Kidney epithelial cell (primary cell): ENCODE measurements at regions not wholly inside any gene's neighbourhood (a gene's known extent, or its start where the extent isn't known, plus 50 kb on each side); places are given as distances from the start of the nearest gene placed in this dataset.

Experiments
- DNase-seq: peaks from one replicate; pipeline ENCODE4 v3.0.0-alpha.2; 2010; ENCODE audit warnings: low read depth
- H3K27me3 ChIP-seq: 2 replicates; pipeline ENCODE4 v1.6.0; 2011; ENCODE audit warnings: low read length; ENCODE audit not compliant: control insufficient read depth, insufficient read depth
- H3K36me3 ChIP-seq: 2 replicates; pipeline ENCODE4 v1.5.1; 2011; ENCODE audit warnings: low read length; ENCODE audit not compliant: control insufficient read depth, insufficient read depth
- H3K4me3 ChIP-seq: 2 replicates; pipeline ENCODE4 v1.5.1; 2011; ENCODE audit warnings: low read depth, mild to moderate bottlenecking, control low read depth, low read length
- TF ChIP-seq, protein P1 (sequence below): IDR thresholded peaks from 2 replicates; pipeline ENCODE4 v1.5.1; 2011; ENCODE audit warnings: mild to moderate bottlenecking, moderate library complexity, low read length, control low read depth, inconsistent platforms; ENCODE audit not compliant: insufficient read depth, poor library complexity, severe bottlenecking

DNA sequence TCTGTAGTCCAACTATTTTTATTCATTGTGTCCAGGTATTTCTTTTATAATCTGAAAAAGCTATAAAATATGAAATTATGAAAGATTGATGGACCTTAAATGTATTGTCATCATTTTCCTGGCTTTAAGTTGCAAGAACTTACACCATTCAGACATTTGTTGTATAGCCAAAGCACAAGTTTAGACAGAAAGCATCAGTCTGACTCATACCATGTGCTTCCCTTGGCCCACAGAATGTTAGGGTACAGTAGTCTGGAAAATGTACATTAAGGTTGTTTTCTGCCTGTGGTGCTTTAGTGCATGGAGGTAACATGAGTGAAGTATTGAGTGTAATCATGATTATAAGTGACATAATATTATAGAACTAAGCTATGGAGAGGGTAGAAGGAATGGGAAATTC, 1002.5 kb downstream of the BCL11B start:
- H3K4me3 ChIP-seq, result no peak overlapping the region
- TF ChIP-seq, protein P1, sequence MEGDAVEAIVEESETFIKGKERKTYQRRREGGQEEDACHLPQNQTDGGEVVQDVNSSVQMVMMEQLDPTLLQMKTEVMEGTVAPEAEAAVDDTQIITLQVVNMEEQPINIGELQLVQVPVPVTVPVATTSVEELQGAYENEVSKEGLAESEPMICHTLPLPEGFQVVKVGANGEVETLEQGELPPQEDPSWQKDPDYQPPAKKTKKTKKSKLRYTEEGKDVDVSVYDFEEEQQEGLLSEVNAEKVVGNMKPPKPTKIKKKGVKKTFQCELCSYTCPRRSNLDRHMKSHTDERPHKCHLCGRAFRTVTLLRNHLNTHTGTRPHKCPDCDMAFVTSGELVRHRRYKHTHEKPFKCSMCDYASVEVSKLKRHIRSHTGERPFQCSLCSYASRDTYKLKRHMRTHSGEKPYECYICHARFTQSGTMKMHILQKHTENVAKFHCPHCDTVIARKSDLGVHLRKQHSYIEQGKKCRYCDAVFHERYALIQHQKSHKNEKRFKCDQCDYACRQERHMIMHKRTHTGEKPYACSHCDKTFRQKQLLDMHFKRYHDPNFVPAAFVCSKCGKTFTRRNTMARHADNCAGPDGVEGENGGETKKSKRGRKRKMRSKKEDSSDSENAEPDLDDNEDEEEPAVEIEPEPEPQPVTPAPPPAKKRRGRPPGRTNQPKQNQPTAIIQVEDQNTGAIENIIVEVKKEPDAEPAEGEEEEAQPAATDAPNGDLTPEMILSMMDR, result no peak
- H3K36me3 ChIP-seq, result no peaks in the 10 kb centered on the region
- no peak for DNase-seq
- H3K27me3 ChIP-seq, result no peaks in the 10 kb centered on the region

DNA sequence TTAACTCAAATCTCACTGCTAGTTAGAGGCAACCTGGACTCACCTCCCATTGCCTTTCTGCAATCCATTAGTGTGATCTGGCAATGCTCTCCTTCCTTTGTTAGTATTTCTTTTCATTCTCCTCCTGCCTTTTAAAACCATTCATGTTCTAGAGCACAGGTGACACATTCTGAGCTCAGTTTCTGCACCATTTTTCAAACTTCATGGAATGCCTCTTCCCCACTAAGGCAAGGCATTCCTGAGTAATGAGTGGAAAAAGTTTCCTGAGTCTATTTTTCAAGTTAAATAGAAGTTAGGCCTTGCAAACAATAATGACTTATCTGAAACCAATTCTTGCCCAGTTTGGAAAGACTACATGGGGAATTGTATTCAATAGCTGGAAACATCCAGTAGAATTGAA, 1001.8 kb downstream of the BCL11B start:
- TF ChIP-seq, protein P1, result no peak
- no peaks in the 10 kb centered on the region for H3K36me3 ChIP-seq
- no peak overlapping the region for H3K4me3 ChIP-seq
- no peaks in the 10 kb centered on the region for H3K27me3 ChIP-seq
- DNase-seq, result peak; percentile 19

DNA sequence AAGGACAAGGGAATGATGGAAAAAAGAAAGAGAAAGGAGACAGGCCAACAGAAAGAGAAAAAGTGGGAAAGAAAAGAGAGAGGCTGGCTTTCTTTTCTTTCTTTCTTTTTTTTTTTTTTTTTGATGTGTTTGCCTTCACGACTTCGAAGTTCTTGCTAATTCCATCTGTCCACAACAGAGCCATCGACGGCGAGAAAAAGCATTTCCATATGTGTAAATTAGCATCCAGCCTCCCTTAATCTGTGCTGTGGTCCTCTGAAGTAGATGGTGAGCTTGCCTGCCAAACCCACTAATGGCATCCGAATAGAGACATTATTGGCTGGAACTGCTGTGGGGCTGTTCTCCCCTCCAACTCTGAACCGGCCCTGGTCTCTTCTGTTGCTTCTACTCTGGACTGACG, 997.4 kb downstream of the BCL11B start:
- DNase-seq, result no peak
- TF ChIP-seq, protein P1, result no peak
- H3K36me3 ChIP-seq, result no peaks in the 10 kb centered on the region
- no peaks in the 10 kb centered on the region for H3K27me3 ChIP-seq
- H3K4me3 ChIP-seq, result no peak overlapping the region

DNA sequence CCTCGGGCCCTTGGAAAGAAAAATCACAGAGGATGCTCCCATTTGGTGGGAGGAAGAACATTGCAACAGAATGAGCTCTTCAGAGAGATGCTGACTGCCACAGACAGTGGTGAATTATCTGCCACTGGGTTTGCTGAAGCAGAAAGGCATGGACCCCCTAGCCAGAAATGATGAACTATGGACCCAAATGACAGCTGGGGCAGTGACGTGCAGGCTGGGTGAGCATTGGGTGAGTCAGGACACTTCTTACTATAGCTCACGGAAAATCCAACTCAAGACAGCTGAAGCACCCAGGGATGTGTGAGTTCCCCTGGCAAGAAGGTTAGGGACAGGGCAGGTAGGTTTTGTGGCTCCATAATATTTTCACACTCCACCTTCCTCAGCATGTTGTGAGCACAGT, 993.2 kb downstream of the BCL11B start:
- TF ChIP-seq, protein P1, result no peak
- DNase-seq, result no peak

DNA sequence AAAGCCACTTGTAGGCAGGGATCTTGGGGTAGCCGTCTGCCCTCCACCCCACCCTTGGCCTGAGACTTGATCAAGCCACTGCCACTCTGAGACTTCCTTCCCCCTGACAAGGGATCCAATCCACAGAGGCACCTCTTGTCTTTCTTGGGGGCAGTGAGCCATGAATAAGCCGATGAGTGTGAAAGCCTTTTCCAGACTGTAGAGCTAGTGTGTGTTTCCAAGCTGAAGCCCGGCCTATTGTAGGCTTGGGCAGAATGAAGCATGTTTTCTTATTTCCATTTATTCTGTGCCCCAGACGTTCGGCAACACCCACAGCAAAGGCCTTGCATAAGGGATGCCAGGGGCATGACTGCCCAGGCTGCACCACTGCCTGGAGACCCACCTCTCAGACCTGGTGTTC, 991.6 kb downstream of the BCL11B start:
- Histone ChIP-seq H3K4me3 (no peak overlapping the region), H3K27me3 (no peaks in the 10 kb centered on the region), H3K36me3 (no peaks in the 10 kb centered on the region)
- no peak for DNase-seq
- TF ChIP-seq, protein P1, result no peak

More for the DNA sequence above, 993.2 kb downstream of the BCL11B start:
- H3K27me3 ChIP-seq, result no peaks in the 10 kb centered on the region
- no peaks in the 10 kb centered on the region for H3K36me3 ChIP-seq
- no peak overlapping the region for H3K4me3 ChIP-seq

DNA sequence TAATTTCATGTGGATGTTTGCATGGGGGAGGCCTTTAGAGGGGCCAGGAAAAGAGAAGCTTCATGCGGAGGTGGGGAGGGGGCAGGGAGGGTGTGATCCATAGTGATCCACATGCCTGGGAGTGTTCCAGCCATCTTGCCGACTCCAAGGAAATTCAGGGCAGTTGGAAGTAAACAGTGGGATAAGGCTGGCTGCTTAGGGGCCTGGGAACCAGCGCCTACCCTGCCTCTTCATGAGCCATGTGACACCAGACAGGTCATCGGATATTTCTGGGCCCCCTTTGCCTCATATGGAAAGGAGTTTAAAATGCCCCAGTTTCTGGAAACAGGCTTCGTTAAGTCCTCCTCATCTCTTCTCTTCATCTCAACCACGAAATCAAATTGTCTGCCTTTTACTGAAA, 983.2 kb downstream of the BCL11B start:
- no peaks in the 10 kb centered on the region for H3K36me3 ChIP-seq
- TF ChIP-seq, protein P1, result no peak
- no peak for DNase-seq

More for the DNA sequence above, 983.2 kb downstream of the BCL11B start:
- no peaks in the 10 kb centered on the region for H3K27me3 ChIP-seq
- H3K4me3 ChIP-seq, result no peak overlapping the region
